ENCODE measurements at regions not wholly inside any gene's neighbourhood (a gene's known extent, or its start where the extent isn't known, plus 50 kb on each side); places are given as distances from the start of the nearest gene placed in this dataset.
A peak's percentile ranks its signal among the peaks of the same experiment; 100 is the strongest.

GRCh38 chrX:142149919-142150318 is 55.2 kb downstream of the MAGEC2 start:
- DNase-seq: no peak

DNA sequence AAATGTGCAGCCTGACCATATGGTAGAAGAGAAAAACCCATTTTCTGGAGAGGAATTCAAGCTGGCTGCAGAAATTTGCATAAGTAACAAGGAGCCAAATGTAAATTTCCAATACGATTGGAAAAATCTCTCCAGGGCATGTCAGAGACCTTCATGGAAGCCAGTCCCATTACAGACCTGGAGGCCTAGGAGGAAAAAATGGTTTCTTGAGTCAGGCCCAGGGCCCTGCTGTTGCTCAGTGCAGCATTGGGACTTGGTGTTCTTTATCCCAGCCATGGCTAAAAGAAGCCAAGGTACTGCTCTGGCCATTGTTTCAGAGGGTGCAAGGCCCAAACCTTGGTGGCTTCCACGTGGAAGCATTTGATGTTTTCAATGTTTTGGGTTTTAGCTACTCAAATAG is 70.6 kb downstream of the MAGEC2 start:
- no peak for DNase-seq

DNA sequence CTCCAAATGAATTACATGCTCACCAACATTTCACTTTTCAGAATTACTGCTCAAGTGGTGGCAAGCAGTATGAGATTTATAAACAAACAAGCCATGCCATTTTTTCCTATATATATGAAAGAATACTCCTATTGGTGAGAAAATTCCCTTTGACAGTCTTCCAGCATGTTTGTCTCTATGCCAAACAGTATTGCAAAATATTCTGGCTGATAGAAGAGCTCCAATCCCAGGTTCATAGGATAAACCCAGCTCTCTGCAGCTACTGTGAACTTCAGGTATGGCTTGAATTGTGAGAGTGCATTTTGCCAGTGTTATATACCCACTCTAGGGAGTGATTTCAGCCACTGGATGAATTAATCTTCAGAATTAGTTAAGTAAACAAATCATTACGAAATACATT is 108.8 kb downstream of the MAGEC2 start:
- DNase-seq: no peak

- DNase-seq: no peak
These were observed 109.3 kb downstream of the MAGEC2 start for GRCh38 chrX:142095651-142096245.

DNA sequence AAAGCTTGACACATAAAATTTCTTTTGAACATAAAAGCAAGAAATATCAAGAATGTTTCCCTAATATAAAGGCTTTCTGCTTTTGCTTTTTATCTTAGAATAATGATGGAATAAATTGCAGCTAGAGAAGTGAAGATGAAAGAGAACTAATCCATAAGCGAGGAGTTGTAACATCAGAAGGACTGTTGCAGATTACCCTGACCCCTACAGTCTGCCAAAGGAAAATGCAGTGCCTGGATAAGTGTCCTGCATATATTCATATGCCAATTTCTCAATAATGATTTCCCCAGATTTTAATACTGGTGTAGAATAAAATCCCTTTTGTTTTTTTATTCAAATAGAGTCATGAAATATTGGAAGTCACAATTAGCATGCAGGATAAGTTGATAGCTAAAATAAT is 115.9 kb downstream of the MAGEC2 start:
- DNase-seq: peak; percentile 15

DNA sequence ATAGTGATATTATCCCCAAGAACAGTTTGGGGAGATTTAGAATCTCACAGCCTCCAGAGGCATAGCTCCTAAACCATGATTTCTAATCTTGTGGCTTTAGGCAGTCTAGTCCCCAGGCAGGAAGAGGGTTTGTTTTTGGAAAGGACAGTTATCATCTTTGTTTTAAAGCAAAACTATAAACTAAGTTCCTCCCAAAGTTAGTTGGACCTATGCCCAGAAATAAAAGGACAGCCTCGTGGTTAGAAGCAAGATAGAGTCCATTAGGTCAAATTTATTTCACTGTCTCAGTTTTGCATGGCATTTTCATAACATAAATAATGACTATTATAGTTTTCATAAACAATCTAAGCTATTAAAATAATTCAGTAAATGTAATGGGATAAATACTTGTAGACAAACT is 120.5 kb downstream of the MAGEC2 start:
- DNase-seq: no peak

GRCh38 chrX:142076633-142077032 is 128.5 kb downstream of the MAGEC2 start:
- DNase-seq: no peak

- DNase-seq: no peak
These were observed 136.7 kb downstream of the MAGEC2 start for GRCh38 chrX:142068365-142068764.

DNA sequence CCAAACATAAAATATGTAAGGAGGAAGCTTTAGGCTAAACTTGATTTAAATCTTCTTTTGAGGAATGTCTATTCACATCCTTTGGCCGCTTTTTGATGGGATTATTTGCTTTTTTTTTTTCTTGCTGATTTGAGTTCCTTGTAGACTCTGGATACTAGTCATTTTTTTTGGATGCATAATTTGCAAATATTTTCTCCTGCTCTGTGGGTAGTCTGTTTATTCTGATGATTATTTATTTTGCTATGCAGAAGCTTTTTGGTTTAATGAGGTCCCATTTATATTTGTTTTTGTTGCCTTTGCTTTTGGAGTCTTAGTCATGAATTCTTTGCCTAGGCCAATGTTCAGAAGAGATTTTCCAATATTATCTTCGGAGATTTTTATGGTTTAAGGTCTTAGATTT is 144.9 kb downstream of the MAGEC2 start:
- DNase-seq: no peak

GRCh38 chrX:142054094-142054493 is 150.4 kb downstream of the MAGEC1 start:
- no peak for DNase-seq

DNA sequence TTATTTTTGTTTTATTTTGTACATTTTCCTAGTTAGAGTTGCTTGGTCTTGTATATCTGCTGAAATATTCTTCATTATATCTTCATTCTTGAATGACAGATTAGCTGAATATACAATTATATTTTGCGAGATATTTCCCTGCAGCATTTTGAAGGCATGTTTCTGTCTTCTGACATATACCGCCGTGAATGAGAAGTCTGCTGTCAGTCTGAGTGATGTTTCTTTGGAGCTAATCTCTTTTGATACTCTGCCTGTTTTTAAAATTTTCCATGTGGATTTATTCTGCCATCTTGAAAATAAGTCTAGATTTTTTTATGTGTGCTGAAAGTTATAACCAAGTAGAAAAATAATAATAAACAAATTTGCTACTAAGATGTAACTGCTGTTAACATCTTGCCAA is 148.5 kb downstream of the MAGEC1 start:
- DNase-seq: no peak

GRCh38 chrX:142043196-142043595 is 139.5 kb downstream of the MAGEC1 start:
- DNase-seq: no peak

DNA sequence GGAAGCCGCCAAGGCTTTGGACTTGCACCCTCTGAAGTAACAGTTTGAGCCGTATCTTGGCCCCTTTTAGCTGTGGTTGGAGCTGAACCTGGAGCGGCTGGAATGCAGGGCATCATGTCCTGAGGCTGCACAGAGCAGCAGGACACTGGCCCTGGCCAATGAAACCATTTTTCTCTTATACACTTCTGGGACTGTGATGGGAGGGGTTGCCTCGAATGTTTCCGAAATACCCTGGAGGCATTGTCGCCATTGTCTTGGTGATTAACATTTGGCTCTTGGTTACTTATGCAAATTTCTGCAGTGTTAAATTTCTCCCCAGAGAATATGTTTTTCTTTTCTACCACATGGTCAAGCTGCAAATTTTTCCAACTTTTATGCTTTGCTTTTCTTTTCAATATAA is 137.2 kb downstream of the MAGEC1 start:
- no peak for DNase-seq

DNA sequence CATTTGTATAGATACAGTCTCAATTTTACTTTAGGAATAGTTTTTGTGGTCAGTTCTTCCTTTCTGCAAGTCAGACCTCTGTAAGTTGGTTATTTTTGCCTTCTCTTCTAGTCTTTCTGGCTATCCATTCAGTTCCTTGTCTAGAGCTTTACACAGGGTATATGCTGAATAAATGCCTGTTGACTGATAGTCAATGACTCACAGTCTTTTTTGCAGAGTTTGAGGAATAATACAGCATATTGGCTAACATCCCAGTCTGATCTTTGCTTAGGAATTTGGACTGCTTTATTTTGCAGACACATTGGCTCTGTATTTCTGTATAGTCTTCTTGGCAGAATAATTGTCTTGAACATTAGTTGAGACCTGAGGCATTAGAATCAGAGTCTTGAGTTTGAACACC is 132.4 kb downstream of the MAGEC1 start:
- peak; percentile 13 for DNase-seq

DNA sequence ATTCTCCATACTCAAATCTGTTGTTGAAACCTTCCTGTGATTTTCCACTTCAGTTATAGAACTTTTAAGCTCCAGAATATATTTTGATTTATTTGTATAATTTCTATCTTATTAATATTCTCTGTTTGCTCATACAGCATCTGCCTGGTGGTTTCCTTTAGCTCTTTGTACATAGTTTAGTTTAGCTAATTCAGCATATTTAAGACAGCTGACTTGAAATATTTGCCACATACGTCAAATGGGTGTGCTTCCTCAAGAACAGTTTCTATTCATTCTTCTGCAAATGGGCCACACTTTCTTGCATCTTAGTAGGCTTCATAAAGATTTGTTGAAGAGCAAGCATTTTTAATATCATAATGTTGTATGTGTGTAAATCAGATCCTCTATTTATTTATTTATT is 101.8 kb downstream of the MAGEC1 start:
- DNase-seq: no peak

DNA sequence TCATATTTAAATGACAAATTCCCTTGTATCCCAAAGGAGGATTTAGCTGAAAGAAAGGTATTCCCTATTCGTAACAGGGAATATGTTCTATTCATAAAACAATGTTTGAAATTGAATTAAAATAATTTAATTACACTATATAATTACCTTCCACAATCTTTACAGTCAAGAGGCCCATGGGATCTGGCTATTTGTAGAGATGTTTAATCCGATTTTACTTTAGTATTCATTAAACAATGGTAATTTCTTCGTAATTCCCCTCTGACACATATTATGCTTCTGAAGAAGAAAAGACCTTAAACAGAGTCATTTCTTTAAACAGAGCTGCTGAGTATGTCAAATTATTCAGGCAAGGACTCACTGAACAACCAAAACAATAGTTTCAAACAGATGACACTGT is 98.8 kb downstream of the MAGEC1 start:
- DNase-seq: no peak

DNA sequence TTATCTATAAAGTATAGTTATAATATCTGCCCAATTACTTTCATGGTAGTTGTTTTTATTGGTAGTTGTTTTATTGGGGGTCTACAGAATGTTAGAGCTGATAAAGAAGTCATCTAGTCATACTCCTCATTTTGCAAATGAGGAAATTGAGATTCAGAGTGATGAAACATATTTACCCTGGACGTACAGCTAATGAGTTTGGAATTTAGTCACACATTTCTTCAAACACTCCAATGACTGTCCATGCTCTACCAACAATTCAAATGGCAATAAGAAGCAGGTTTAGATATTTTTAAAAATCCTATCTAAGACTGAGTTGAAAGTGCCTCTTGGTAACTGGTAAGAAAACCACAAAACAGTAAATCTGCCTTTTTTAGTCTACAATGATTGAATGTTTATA is 98.2 kb downstream of the MAGEC1 start:
- no peak for DNase-seq

- no peak for DNase-seq
These were observed 86.1 kb downstream of the MAGEC1 start for GRCh38 chrX:141989815-141990214.

DNA sequence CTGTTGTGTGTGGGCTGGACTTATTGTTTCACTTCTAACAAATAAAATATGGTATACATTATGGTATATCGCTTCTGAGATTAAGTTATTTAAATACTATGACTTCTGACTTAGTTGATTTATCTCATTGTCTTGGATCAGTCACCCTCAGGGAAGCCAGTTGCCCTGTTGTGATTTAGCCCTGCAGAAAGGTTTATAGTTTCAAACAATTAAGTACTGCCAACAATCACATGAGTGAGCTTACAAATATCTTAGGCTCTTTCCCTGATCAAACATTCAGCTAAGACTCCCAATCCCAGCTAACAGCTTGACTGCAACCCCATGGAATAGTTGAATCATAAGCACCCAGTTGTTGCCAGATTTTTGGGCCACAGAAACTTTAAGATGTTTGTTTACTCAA is 85.4 kb downstream of the MAGEC1 start:
- DNase-seq: no peak

DNA sequence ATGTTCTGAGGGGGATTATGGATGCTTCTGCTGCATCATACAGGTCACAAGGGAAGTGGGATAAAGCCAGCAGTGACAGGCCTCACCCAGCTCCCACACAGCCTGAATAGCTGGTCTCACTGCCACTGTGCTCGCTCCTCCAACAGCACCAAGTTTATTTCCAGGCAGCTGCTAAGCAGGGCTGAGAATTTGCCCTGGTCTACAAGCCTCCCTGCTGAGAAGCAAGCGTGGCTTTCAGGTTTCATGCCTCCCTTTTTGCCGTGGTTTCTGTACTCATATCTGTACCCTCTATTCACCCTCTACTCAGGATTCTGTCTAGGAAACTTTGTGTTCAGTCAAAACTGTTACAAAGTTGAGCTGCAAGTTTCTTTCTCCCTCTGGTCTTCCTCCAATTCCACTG is 78.6 kb downstream of the MAGEC1 start:
- no peak for DNase-seq

DNA sequence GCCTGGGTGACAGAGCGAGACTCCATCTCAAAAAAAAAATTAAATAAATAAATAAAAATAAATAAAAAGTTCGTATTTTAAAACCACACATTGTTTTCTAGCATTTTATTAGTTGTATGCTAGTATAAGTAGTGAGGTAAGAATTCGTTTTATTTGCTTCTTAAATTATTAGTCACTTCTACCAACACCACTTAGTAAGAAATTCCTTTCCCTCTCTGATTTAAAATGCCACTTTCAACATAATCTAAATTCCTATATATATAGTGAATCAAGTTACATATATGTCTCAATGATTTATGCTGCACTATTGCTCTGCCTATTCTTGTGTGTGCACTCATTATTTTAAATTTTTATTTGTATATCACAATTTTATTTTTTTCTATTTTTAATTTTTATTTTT is 72.1 kb downstream of the MAGEC1 start:
- DNase-seq: no peak

- DNase-seq: no peak
These were observed 66.0 kb downstream of the MAGEC1 start for GRCh38 chrX:141969706-141970105.

- no peak for DNase-seq
These were observed 56.9 kb downstream of the MAGEC1 start for GRCh38 chrX:141960578-141960977.
